Thyroid gland (tissue), 4 donors: ENCODE measurements at regions not wholly inside any gene's neighbourhood (a gene's known extent, or its start where the extent isn't known, plus 50 kb on each side); places are given as distances from the start of the nearest gene placed in this dataset.

ENCODE experiments used
- DNase-seq, 2 donors: peaks; one replicate each; pipeline ENCODE4 v3.0.0-alpha.2; 2019
- H3K27ac ChIP-seq, 3 donors: fragments of 200-600 bp; sonication (generic); 1 replicate in 2 of 3; 2 replicates in 1 of 3; pipeline ENCODE4 v1.5.1; 2016 to 2019; ENCODE audit warnings: mild to moderate bottlenecking in 1 of 3, moderate library complexity in 1 of 3
- H3K27me3 ChIP-seq: fragments of 200-600 bp; sonication (generic); one replicate; pipeline ENCODE4 v1.5.1; 2019
- H3K36me3 ChIP-seq, 2 donors: fragments of 200-600 bp; sonication (generic); one replicate each; pipeline ENCODE4 v1.5.1; 2016 to 2019
- H3K4me1 ChIP-seq, 2 donors: fragments of 200-600 bp; sonication (generic); one replicate each; pipeline ENCODE4 v1.5.1; 2017 to 2019
- H3K4me3 ChIP-seq, 3 donors: fragments of 200-600 bp; sonication (generic); replicated peaks in 1 of 3; 1 replicate in 2 of 3; 2 replicates in 1 of 3; pipeline ENCODE4 v1.5.1; 2016; ENCODE audit warnings: mild to moderate bottlenecking in 1 of 3
- H3K9me3 ChIP-seq: fragments of 200-600 bp; sonication (generic); one replicate; pipeline ENCODE4 v1.5.1; 2017
- CTCF ChIP-seq, 6 experiments: fragments of 200-600 bp in 3 of 6; fragments of 450-650 bp in 3 of 6; sonication (generic) in 3 of 6; IDR thresholded peaks; one replicate each; pipeline ENCODE4 v1.5.1; 2016 to 2019; ENCODE audit warnings: antibody characterized with exemption in 6 of 6, mild to moderate bottlenecking in 2 of 6, inconsistent platforms in 1 of 6, moderate library complexity in 1 of 6
- POLR2A ChIP-seq, 2 donors: fragments of 450-650 bp; IDR thresholded peaks; one replicate each; pipeline ENCODE4 v1.6.1; 2017; ENCODE audit warnings: antibody characterized with exemption in 2 of 2, mild to moderate bottlenecking in 2 of 2, moderate library complexity in 1 of 2
- WGBS, 2 donors: methylation state at CpG; one replicate each; pipeline ENCODE4 v1.1.5; 2017; 5-methylcytosine and 5-hydroxymethylcytosine counted together
- intact Hi-C: fragments of 100-400 bp; cut with DNase I; formaldehyde crosslinking; loops from one replicate; pipeline ENCODE4 v1.15.1; 2023

- Histone ChIP-seq H3K4me3 (no peak overlapping the region), H3K36me3 (no peaks in the 10 kb centered on the region), H3K9me3 (no peaks in the 10 kb centered on the region), H3K27me3 (no peaks in the 10 kb centered on the region), H3K4me1 (no peaks in the 10 kb centered on the region), H3K27ac (no peak overlapping the region)
- intact Hi-C loops: no loop called here
- WGBS, 2 donors: 54 to 57% methylated on average over 2 of the region's 2 CpGs
- TF ChIP-seq CTCF (IDR thresholded peaks at IDR 0.05): no peak
- TF ChIP-seq POLR2A (IDR thresholded peaks at IDR 0.05): no peak
- DNase-seq: no peak
Observed at GRCh38 chr21:24681456-24681855, 925.8 kb downstream of the MRPL39 start.

GRCh38 chr21:24671901-24672300, 935.4 kb downstream of the MRPL39 start:
- H3K27me3 ChIP-seq: no peaks in the 10 kb centered on the region
- WGBS, 2 donors: 26 to 44% methylated on average over 1 of the region's 1 CpG
- TF ChIP-seq CTCF (IDR thresholded peaks at IDR 0.05) (no peak), POLR2A (IDR thresholded peaks at IDR 0.05) (no peak)
- no peaks in the 10 kb centered on the region for H3K9me3 ChIP-seq
- H3K36me3 ChIP-seq: no peaks in the 10 kb centered on the region
- H3K27ac ChIP-seq: no peak overlapping the region
- no peak overlapping the region for H3K4me3 ChIP-seq
- intact Hi-C loops: no loop called here
- DNase-seq: no peak
- no peaks in the 10 kb centered on the region for H3K4me1 ChIP-seq

GRCh38 chr21:24658926-24659325, 948.4 kb downstream of the MRPL39 start:
- DNase-seq: no peak
- no peaks in the 10 kb centered on the region for H3K36me3 ChIP-seq
- H3K4me1 ChIP-seq: peaks cover 7 to 10% of the 10 kb centered on the region in 2 donors
- H3K27ac ChIP-seq: no peak overlapping the region
- intact Hi-C loops: no loop called here
- TF ChIP-seq CTCF (IDR thresholded peaks at IDR 0.05): no peak
- no peak for TF ChIP-seq POLR2A (IDR thresholded peaks at IDR 0.05)
- no peaks in the 10 kb centered on the region for H3K9me3 ChIP-seq
- no peak overlapping the region for H3K4me3 ChIP-seq
- H3K27me3 ChIP-seq: no peaks in the 10 kb centered on the region

GRCh38 chr21:24658026-24658425, 949.3 kb downstream of the MRPL39 start:
- no peak for TF ChIP-seq CTCF (IDR thresholded peaks at IDR 0.05)
- TF ChIP-seq POLR2A (IDR thresholded peaks at IDR 0.05): no peak
- Histone ChIP-seq H3K4me3 (no peak overlapping the region), H3K27ac (no peak overlapping the region), H3K36me3 (no peaks in the 10 kb centered on the region), H3K9me3 (no peaks in the 10 kb centered on the region), H3K27me3 (no peaks in the 10 kb centered on the region), H3K4me1 (peaks cover 7 to 10% of the 10 kb centered on the region in 2 donors)
- intact Hi-C loops: no loop called here
- 50 to 56% methylated on average over 1 of the region's 1 CpG for WGBS, 2 donors
- peak in 1 of 2 donors; percentile 35 for DNase-seq

GRCh38 chr21:24649691-24650090, 957.6 kb downstream of the MRPL39 start:
- intact Hi-C loops: no loop called here
- WGBS, 2 donors: 27 to 41% methylated on average over 1 of the region's 1 CpG

More at GRCh38 chr21:24649691-24650090, 957.6 kb downstream of the MRPL39 start:
- Histone ChIP-seq H3K4me3 (no peak overlapping the region), H3K9me3 (no peaks in the 10 kb centered on the region), H3K36me3 (no peaks in the 10 kb centered on the region), H3K4me1 (no peaks in the 10 kb centered on the region), H3K27ac (no peak overlapping the region), H3K27me3 (no peaks in the 10 kb centered on the region)
- no peak for DNase-seq
- TF ChIP-seq POLR2A (IDR thresholded peaks at IDR 0.05) (no peak), CTCF (IDR thresholded peaks at IDR 0.05) (no peak)
